ENCODE measurements at regions not wholly inside any gene's neighbourhood (a gene's known extent, or its start where the extent isn't known, plus 50 kb on each side); places are given as distances from the start of the nearest gene placed in this dataset.

DNA sequence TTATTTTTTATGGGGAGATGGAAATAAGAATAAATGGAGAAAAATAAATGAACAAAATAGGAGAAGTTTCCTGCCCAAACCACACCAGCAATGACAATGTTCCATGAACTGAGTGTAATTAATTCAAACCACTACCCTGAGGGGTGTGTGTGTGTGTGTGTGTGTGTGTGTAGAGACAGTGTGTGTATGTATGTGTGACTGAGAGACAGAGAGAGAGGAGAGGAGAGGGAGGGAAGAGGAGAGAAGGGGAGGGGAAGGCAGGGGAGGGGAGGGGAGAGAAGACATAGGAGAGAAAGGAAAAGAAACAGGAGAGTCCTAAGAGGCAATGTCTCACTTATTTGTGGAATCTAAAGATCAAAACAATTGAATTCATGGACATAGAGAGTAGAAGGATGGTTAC is 65.0 kb upstream of the POU2AF1 start:
- no TSS peak for BruUV-seq (replicated peaks)
- H3K4me3 Mint-ChIP-seq (ENCODE audit: unreplicated experiment), result no peak overlapping the region
- H3K27ac Mint-ChIP-seq (ENCODE audit: low read depth, unreplicated experiment), result no peak overlapping the region
- peaks cover 11% of the 10 kb centered on the region for H3K27me3 Mint-ChIP-seq (ENCODE audit: insufficient read depth, unreplicated experiment)
- DNase-seq (ENCODE audit: unreplicated experiment), result no peak
- no peaks in the 10 kb centered on the region for H3K9me3 Mint-ChIP-seq (ENCODE audit: unreplicated experiment)
- ChIA-PET CTCF (interaction anchor here (1.2 kb wide), 1 partner anchor 161 kb away, joined by 3 read pairs; no protein-coding TSS in a partner anchor), POLR2A (no interaction called here)
- no peak for TF ChIP-seq CTCF (IDR thresholded peaks at IDR 0.05; ENCODE audit: unreplicated experiment)
- H3K4me1 Mint-ChIP-seq (ENCODE audit: insufficient read depth, unreplicated experiment), result peaks cover 14% of the 10 kb centered on the region
- no peaks in the 10 kb centered on the region for H3K36me3 Mint-ChIP-seq (ENCODE audit: insufficient read depth, unreplicated experiment)
- intact Hi-C loops (cut with micrococcal nuclease), result no loop called here

GRCh38 chr11:111443640-111444039 is 64.6 kb upstream of the POU2AF1 start:
- no peaks in the 10 kb centered on the region for H3K9me3 Mint-ChIP-seq (ENCODE audit: unreplicated experiment)
- ChIA-PET CTCF (interaction anchor here (1.2 kb wide), 1 partner anchor 161 kb away, joined by 3 read pairs; no protein-coding TSS in a partner anchor), POLR2A (no interaction called here)
- no peak for TF ChIP-seq CTCF (IDR thresholded peaks at IDR 0.05; ENCODE audit: unreplicated experiment)
- H3K27me3 Mint-ChIP-seq (ENCODE audit: insufficient read depth, unreplicated experiment), result peaks cover 11% of the 10 kb centered on the region
- intact Hi-C loops (cut with micrococcal nuclease), result no loop called here
- BruUV-seq (replicated peaks), result no TSS peak
- no peak overlapping the region for H3K4me3 Mint-ChIP-seq (ENCODE audit: unreplicated experiment)
- H3K36me3 Mint-ChIP-seq (ENCODE audit: insufficient read depth, unreplicated experiment), result no peaks in the 10 kb centered on the region
- peaks cover 14% of the 10 kb centered on the region for H3K4me1 Mint-ChIP-seq (ENCODE audit: insufficient read depth, unreplicated experiment)
- DNase-seq (ENCODE audit: unreplicated experiment), result no peak
- no peak overlapping the region for H3K27ac Mint-ChIP-seq (ENCODE audit: low read depth, unreplicated experiment)

GRCh38 chr11:111443032-111443431 is 64.0 kb upstream of the POU2AF1 start:
- BruUV-seq (replicated peaks), result no TSS peak
- Mint-ChIP-seq H3K9me3 (ENCODE audit: unreplicated experiment) (no peaks in the 10 kb centered on the region), H3K4me1 (ENCODE audit: insufficient read depth, unreplicated experiment) (peaks cover 14% of the 10 kb centered on the region), H3K27ac (ENCODE audit: low read depth, unreplicated experiment) (no peak overlapping the region), H3K36me3 (ENCODE audit: insufficient read depth, unreplicated experiment) (no peaks in the 10 kb centered on the region), H3K4me3 (ENCODE audit: unreplicated experiment) (no peak overlapping the region), H3K27me3 (ENCODE audit: insufficient read depth, unreplicated experiment) (peaks cover 11% of the 10 kb centered on the region)
- intact Hi-C loops (cut with micrococcal nuclease), result no loop called here
- no peak for TF ChIP-seq CTCF (IDR thresholded peaks at IDR 0.05; ENCODE audit: unreplicated experiment)
- no peak for DNase-seq (ENCODE audit: unreplicated experiment)
- ChIA-PET CTCF (interaction anchor here (1.2 kb wide), 1 partner anchor 160 kb away, joined by 3 read pairs; no protein-coding TSS in a partner anchor), POLR2A (no interaction called here)

DNA sequence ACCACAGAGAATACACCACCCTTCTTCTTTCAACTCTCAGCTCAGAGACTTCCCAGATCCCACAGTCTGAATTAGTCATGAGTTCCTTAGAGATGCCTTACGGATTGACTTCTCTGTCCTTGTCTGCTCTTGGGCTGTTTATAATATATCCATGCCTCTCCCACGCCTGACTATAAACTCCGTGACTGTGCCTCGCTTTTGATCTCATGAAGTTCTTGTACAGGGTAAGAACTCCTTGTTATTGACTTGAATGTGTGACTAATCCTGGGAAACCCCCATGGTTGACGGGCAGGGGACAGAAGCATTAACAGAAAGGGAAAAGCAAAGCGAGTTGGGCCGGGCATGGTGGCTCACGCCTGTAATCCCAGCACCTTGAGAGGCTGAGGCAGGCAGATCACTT is 62.4 kb upstream of the POU2AF1 start:
- no peak for TF ChIP-seq CTCF (IDR thresholded peaks at IDR 0.05; ENCODE audit: unreplicated experiment)
- Mint-ChIP-seq H3K27ac (ENCODE audit: low read depth, unreplicated experiment) (peak overlapping the region; percentile 46), H3K4me1 (ENCODE audit: insufficient read depth, unreplicated experiment) (peaks cover 15% of the 10 kb centered on the region), H3K27me3 (ENCODE audit: insufficient read depth, unreplicated experiment) (peaks cover 11% of the 10 kb centered on the region), H3K4me3 (ENCODE audit: unreplicated experiment) (no peak overlapping the region), H3K9me3 (ENCODE audit: unreplicated experiment) (no peaks in the 10 kb centered on the region), H3K36me3 (ENCODE audit: insufficient read depth, unreplicated experiment) (no peaks in the 10 kb centered on the region)
- POLR2A ChIA-PET, result no interaction called here
- CTCF ChIA-PET, result interaction anchor here (3.7 to 4.2 kb wide), 2 partner anchors 14 to 158 kb away, joined by 27 to 42 read pairs; no protein-coding TSS in a partner anchor
- intact Hi-C loops (cut with micrococcal nuclease), result no loop called here
- peak; percentile 42 for DNase-seq (ENCODE audit: unreplicated experiment)
- BruUV-seq (replicated peaks), result no TSS peak

All from MCF 10A (cell line).